ENCODE measurements at regions not wholly inside any gene's neighbourhood (a gene's known extent, or its start where the extent isn't known, plus 50 kb on each side); places are given as distances from the start of the nearest gene placed in this dataset.
"Not testable (repeated sequence)": the region's sequence is repeated elsewhere in the genome, so short reads cannot be mapped to it uniquely, and the experiment has no call there.

DNA sequence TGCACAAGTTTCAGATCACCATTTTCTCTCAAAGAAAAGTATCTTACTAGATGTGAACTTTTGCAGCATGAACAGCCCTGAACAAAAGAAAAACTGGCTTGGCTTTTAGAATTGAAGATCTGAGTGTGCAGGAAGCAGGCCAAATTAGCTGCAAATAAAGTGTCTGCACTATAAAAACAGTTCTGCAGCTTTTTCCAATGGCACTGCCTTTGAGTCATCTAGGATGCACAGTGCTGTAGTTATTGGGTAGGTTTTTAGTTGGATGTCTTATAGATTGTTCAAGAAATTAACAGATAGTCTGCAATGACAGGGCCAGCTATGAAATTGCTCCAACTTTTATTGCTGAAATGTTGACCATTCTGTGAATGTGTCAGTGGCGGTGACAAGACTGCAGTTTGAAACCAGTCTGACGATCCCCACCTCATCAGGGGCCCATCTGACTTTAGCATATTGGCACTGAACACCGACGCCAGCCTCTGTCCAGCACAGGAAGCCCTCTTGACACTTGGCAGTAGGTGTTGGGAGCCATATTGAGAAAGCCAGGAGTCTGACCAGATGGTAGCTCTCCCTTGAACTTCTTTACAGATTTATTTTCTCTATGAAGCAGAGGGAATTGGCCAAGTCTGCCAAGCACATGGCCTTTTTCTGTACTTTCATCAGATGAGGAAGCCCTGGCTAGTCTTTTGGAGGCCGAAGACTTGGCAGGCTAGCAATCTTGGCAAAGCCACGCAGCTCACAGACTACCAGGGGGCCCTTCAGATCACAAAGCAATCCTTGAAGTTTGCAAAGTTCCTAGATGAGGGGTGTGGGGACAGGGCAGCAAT lies 490.6 kb downstream of the NEBL start:
- no peak overlapping the region for H3K4me3 ChIP-seq
- DNase-seq, result no peak
- no peaks in the 10 kb centered on the region for H3K27me3 ChIP-seq
- no peaks in the 10 kb centered on the region for H3K36me3 ChIP-seq
- no peaks in the 10 kb centered on the region for H3K9me3 ChIP-seq

DNA sequence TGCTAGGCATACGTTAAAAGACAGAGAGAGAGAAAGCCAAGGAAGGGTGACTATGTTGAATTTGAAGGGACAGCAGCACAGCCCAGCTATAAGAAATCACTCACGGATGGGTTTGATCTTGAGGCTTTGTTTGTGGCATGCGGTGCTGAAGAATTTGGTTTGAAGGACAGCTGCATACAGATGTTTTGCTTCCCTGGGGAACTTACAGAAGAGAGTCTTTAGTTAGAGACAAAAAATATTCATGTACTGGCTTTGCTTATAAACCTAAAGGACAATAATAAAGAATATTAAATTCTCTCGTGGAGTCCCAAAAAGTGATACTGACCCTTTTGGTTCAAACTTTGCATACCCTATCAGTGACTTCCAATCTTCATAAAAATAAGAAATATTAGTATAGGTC lies 491.4 kb downstream of the NEBL start:
- H3K36me3 ChIP-seq, result no peaks in the 10 kb centered on the region
- DNase-seq, result no peak
- no peaks in the 10 kb centered on the region for H3K27me3 ChIP-seq
- H3K4me3 ChIP-seq, result no peak overlapping the region
- H3K9me3 ChIP-seq, result no peaks in the 10 kb centered on the region

- Histone ChIP-seq H3K9me3 (no peaks in the 10 kb centered on the region), H3K4me3 (no peak overlapping the region), H3K36me3 (no peaks in the 10 kb centered on the region), H3K27me3 (no peaks in the 10 kb centered on the region)
- no peak for DNase-seq
Observed at GRCh38 chr10:20405050-20405449, 492.1 kb downstream of the NEBL start.

- H3K9me3 ChIP-seq, result no peaks in the 10 kb centered on the region
- DNase-seq, result no peak
- peaks cover 2% of the 10 kb centered on the region; the same call in 1 of the 2 replicates for H3K27me3 ChIP-seq
- H3K36me3 ChIP-seq, result no peaks in the 10 kb centered on the region
- no peak overlapping the region for H3K4me3 ChIP-seq
Observed at GRCh38 chr10:20399772-20400171, 497.3 kb downstream of the NEBL start.

DNA sequence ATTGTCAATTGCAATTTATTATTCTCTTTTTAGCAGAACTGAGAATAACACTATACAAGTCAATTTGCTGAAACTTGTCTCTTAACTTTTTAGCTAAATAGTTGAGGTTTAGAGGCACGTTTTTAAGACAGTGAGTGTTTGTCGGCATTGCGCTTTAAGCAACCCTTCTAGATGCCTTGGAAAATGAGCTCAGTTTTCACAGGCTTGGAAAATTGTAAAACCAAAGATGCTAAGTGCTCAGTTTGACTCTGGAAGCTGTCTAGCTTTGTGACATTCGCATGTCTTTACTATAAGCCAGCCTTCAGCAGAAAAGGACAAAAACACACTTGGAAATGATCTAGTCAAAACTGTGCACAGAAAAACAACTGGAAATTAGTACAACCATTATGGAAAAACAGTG lies 500.4 kb downstream of the NEBL start:
- Histone ChIP-seq H3K9me3 (no peaks in the 10 kb centered on the region), H3K36me3 (no peaks in the 10 kb centered on the region), H3K4me3 (no peak overlapping the region), H3K27me3 (peaks cover 2% of the 10 kb centered on the region; the same call in 1 of the 2 replicates)
- DNase-seq, result no peak

DNA sequence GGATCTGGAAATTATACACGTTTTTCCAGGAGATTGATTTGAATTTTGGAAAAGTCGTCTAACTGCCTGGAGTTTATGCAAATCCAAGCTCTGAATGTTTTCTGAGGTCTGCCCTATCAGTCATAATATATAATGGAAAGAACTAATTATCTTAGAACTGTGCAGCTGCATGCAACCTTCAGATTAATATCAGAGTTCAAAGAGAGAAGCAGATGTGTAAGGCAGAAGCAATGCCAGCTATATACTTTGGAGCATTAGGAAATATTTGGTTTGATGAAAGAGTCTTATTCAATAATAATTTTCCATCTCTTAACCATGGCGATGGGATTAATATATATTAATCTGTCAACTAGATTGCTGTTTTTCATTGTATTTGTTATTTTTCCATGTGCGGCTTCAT lies 500.9 kb downstream of the NEBL start:
- Histone ChIP-seq H3K9me3 (no peaks in the 10 kb centered on the region), H3K4me3 (no peak overlapping the region), H3K27me3 (peaks cover 2% of the 10 kb centered on the region; the same call in 1 of the 2 replicates), H3K36me3 (no peaks in the 10 kb centered on the region)
- no peak for DNase-seq

GRCh38 chr10:20391629-20392028 lies 505.5 kb downstream of the NEBL start:
- DNase-seq, result no peak
- no peaks in the 10 kb centered on the region for H3K36me3 ChIP-seq
- no peaks in the 10 kb centered on the region for H3K9me3 ChIP-seq
- peaks cover 2% of the 10 kb centered on the region; the same call in 1 of the 2 replicates for H3K27me3 ChIP-seq
- H3K4me3 ChIP-seq, result no peak overlapping the region

DNA sequence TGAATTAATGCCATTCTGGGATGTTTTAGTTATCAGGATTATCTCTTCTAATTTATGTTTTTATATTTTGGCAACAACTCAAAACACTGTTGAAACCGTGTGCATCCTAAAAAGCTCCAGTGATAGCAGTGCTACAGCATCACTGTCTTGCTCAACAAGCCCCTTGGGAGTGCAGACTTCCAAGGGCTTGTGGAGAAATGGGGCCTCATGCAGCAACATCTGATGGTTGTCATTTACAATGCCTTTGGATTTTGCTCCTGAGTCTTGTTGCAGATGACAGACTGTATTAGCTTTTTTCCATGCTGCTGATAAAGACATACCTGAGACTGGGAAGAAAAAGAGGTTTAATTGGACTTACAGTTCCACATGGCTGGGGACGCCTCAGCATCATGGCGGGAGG lies 515.4 kb downstream of the NEBL start:
- Histone ChIP-seq H3K36me3 (no peaks in the 10 kb centered on the region), H3K27me3 (no peaks in the 10 kb centered on the region), H3K4me3 (no peak overlapping the region), H3K9me3 (no peaks in the 10 kb centered on the region)
- no peak for DNase-seq

- H3K4me3 ChIP-seq, result no peak overlapping the region
- DNase-seq, result no peak
- H3K27me3 ChIP-seq, result no peaks in the 10 kb centered on the region
- no peaks in the 10 kb centered on the region for H3K9me3 ChIP-seq
- H3K36me3 ChIP-seq, result no peaks in the 10 kb centered on the region
Observed at GRCh38 chr10:20380401-20380800, 516.7 kb downstream of the NEBL start.

DNA sequence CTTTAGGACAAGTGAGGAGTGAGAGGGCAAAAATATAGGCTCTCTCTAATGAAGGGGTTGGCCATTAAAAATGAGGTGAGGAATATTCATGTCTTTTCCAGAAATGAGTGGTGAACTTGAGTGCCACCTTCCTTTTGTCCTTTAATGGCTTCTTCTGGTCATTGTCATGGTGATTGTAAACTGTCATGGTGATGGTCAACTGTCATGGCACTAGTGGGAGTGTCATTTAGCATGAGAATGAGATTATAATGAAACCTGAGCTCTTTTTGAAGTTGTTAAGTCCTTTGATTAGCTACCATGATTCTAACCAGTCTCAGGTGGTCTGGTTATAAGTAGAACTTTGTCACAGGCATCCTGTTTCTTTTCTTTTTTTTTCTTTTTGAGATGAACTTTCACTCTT lies 524.4 kb downstream of the NEBL start:
- Histone ChIP-seq H3K9me3 (no peaks in the 10 kb centered on the region), H3K4me3 (no peak overlapping the region), H3K36me3 (no peaks in the 10 kb centered on the region), H3K27me3 (no peaks in the 10 kb centered on the region)
- DNase-seq, result no peak

GRCh38 chr10:20370977-20371533 lies 526.1 kb downstream of the NEBL start:
- not testable (repeated sequence) for H3K9me3 ChIP-seq, DNase-seq, H3K36me3 ChIP-seq, H3K27me3 ChIP-seq, H3K4me3 ChIP-seq

DNA sequence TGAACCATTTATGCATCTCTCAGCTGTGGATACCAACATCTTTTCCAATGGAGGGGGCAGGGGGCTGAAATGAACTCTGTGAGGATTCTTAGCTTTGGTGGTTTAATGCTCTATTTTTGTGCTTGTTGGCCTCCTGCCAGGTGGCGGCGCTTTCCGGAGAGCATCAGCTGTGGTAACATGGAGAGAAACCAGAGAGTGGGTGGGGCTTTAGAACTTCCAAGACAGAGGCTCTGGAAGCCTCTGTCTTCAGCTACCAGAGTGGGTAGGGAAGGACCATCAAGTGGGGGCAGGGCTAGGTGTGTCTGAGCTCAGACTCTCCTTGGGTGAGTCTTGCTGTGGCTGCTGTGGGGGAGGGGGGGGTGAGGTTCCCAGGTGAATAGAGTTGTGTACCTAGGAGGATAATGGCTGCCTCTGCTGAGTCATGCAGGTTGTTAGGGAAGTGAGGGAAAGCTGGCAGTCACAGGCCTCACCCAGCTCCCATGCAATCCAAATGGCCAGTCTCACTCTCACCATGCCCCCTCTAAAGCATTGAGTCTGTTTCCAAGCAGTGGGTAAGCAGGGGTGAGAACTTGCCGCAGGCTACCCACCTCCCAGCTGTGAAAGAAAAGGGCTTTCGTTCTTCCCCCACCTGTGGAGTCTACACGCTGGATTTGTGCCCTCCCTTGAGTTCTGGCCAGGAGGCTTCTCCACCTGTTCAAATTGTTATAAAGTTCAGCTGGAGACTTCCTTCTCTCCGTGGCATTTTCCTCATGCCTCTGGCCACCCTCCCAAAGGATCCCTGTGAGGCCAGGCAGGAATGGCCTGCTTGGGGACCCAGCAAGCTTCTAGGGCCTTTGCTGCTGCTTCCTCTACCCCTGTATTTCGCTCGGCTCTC lies 527.0 kb downstream of the NEBL start:
- H3K27me3 ChIP-seq, result no peaks in the 10 kb centered on the region
- H3K9me3 ChIP-seq, result no peaks in the 10 kb centered on the region
- DNase-seq, result no peak
- no peaks in the 10 kb centered on the region for H3K36me3 ChIP-seq
- H3K4me3 ChIP-seq, result no peak overlapping the region

DNA sequence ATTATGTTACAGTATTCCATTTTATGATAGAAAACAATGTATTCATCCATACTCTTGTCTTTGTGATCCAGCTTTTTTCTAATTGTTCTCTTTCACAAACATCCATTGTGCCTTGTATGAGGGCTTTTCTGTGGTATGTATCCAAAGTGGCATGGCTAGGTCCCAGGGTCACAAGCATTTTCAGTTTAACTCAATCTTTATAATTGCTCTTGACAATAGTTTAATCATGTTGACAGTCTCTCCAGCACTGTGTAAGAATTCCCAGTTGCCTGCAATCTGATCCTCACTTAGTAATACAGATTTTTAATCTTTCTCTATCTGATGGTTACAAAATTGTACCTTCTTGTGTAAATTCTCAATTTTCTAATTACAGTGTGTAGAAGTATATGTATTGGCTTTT lies 533.4 kb downstream of the NEBL start:
- Histone ChIP-seq H3K4me3 (no peak overlapping the region), H3K9me3 (no peaks in the 10 kb centered on the region), H3K27me3 (no peaks in the 10 kb centered on the region), H3K36me3 (no peaks in the 10 kb centered on the region)
- DNase-seq, result no peak

DNA sequence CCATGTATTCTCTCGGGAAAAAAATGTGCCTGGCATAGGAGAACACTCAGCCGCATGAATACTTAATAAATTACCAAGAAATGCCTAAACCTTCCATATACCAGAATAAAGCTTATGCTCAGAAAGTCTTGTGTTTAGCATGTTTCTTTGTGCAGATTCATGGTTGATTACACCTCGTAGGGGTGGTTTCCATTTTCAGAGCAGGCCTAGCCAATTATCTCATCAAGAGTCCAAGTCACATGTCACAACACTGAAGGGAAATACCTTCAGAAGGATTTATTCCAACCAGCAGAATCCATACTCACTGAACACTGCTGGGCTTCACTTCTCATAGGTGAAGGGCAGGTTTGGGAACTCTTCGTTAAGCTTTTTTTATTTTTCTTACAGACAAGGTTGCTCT lies 539.7 kb downstream of the PLXDC2 start:
- Histone ChIP-seq H3K4me3 (no peak overlapping the region), H3K27me3 (no peaks in the 10 kb centered on the region), H3K9me3 (no peaks in the 10 kb centered on the region), H3K36me3 (no peaks in the 10 kb centered on the region)
- DNase-seq, result no peak

DNA sequence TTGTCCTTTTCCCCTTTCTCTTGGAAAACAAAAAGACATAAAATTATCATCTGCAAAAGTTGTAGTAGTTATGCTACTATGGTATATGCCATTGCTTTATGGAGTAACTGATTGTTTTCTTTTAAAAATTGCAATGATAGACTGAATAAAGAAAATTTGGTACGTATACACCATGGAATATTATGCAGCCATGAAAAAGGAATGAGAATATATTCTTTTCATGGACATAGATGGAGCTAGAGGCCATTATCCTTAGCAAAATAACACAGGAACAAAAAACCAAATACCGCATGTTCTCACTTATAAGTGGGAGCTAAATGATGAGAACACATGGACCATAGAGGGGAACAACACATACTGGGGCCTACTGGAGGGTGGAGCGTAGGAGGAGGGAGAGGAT lies 538.8 kb downstream of the PLXDC2 start:
- Histone ChIP-seq H3K36me3 (no peaks in the 10 kb centered on the region), H3K27me3 (no peaks in the 10 kb centered on the region), H3K9me3 (no peaks in the 10 kb centered on the region)

DNA sequence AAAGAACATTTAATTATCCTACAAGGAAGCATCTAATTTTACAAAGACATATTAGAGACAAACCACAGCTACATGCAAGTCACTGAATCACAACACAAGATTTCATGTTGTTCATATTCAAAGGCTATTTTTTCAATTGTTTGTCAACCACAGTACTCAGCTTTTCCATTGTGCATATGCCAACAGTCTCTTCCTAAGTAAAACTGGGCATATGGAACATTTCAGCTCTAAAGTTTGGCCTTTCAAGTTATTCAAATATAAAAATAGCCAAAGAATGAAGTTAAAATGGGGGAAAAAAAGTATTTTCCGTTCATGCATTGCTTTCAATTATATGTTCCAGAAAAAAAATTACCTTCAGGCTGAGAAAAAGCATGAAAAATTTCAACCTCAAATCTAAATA lies 537.9 kb downstream of the PLXDC2 start:
- H3K27me3 ChIP-seq, result no peaks in the 10 kb centered on the region
- H3K9me3 ChIP-seq, result no peaks in the 10 kb centered on the region
- H3K36me3 ChIP-seq, result no peaks in the 10 kb centered on the region

More for the DNA sequence above, 538.8 kb downstream of the PLXDC2 start:
- no peak overlapping the region for H3K4me3 ChIP-seq
- no peak for DNase-seq

DNA sequence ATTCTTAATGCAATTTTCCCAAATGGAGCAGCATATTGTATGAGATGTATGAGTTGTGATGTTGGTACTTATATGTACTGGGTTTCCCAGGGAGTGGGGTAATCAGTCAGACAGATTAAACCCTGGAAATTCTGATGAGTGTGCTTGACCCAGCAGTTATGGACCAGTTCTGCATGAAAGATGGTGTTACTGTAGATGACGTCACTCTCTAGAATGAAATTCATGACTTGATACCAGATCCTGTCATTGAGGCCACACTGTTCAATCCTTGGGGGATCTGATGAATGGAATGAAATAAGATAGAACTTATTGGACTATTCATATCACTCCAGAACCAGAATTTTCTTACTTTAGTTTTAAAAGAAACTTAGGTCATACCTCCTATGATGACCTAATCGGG lies 534.3 kb downstream of the PLXDC2 start:
- no peak for DNase-seq
- Histone ChIP-seq H3K27me3 (no peaks in the 10 kb centered on the region), H3K9me3 (no peaks in the 10 kb centered on the region), H3K36me3 (no peaks in the 10 kb centered on the region), H3K4me3 (no peak overlapping the region)

More for the DNA sequence above, 537.9 kb downstream of the PLXDC2 start:
- no peak for DNase-seq
- no peak overlapping the region for H3K4me3 ChIP-seq

All from MG63 (cell line).